ENCODE measurements at regions not wholly inside any gene's neighbourhood (a gene's known extent, or its start where the extent isn't known, plus 50 kb on each side); places are given as distances from the start of the nearest gene placed in this dataset.

GRCh38 chr12:85476756-85477155 is 196.7 kb downstream of the ALX1 start:
- Histone ChIP-seq H3K9me3 (no peaks in the 10 kb centered on the region), H3K4me1 (no peaks in the 10 kb centered on the region), H3K36me3 (no peaks in the 10 kb centered on the region), H3K4me3 (no peak overlapping the region), H3K27ac (no peak overlapping the region), H3K27me3 (no peaks in the 10 kb centered on the region)
- DNase-seq (ENCODE audit: low spot score in 2 of 2), result no peak
- TF ChIP-seq EP300 (IDR thresholded peaks at IDR 0.05) (no peak), POLR2AphosphoS5 (IDR thresholded peaks at IDR 0.05) (no peak), CTCF (IDR thresholded peaks at IDR 0.05) (no peak), POLR2A (IDR thresholded peaks at IDR 0.05) (no peak)

GRCh38 chr12:85484387-85484786 is 204.4 kb downstream of the ALX1 start:
- Histone ChIP-seq H3K9me3 (no peaks in the 10 kb centered on the region), H3K27me3 (no peaks in the 10 kb centered on the region), H3K36me3 (no peaks in the 10 kb centered on the region), H3K4me3 (no peak overlapping the region), H3K27ac (no peak overlapping the region), H3K4me1 (peaks cover 7% of the 10 kb centered on the region)
- no peak for DNase-seq (ENCODE audit: low spot score in 2 of 2)
- WGBS, result 90% methylated on average over 1 of the region's 1 CpG
- no peak for TF ChIP-seq POLR2AphosphoS5 (IDR thresholded peaks at IDR 0.05)
- TF ChIP-seq CTCF (IDR thresholded peaks at IDR 0.05), result no peak
- no peak for TF ChIP-seq EP300 (IDR thresholded peaks at IDR 0.05)
- TF ChIP-seq POLR2A (IDR thresholded peaks at IDR 0.05), result no peak

GRCh38 chr12:85489194-85489593 is 209.2 kb downstream of the ALX1 start:
- Histone ChIP-seq H3K27ac (no peak overlapping the region), H3K4me3 (no peak overlapping the region), H3K9me3 (peaks cover 7% of the 10 kb centered on the region), H3K27me3 (no peaks in the 10 kb centered on the region), H3K36me3 (no peaks in the 10 kb centered on the region), H3K4me1 (peaks cover 7% of the 10 kb centered on the region)
- no peak for DNase-seq (ENCODE audit: low spot score in 2 of 2)
- WGBS, result 41% methylated on average over 1 of the region's 1 CpG
- TF ChIP-seq CTCF (IDR thresholded peaks at IDR 0.05) (no peak), POLR2AphosphoS5 (IDR thresholded peaks at IDR 0.05) (no peak), POLR2A (IDR thresholded peaks at IDR 0.05) (no peak), EP300 (IDR thresholded peaks at IDR 0.05) (no peak)

- WGBS, result 88% methylated on average over 2 of the region's 2 CpGs
- H3K27ac ChIP-seq, result no peak overlapping the region
These were observed 224.1 kb downstream of the ALX1 start for GRCh38 chr12:85504164-85504563.

GRCh38 chr12:85504624-85505023 is 224.6 kb downstream of the ALX1 start:
- no peaks in the 10 kb centered on the region for H3K27me3 ChIP-seq
- no peaks in the 10 kb centered on the region for H3K9me3 ChIP-seq
- no peak overlapping the region for H3K4me3 ChIP-seq
- WGBS, result 96% methylated on average over 4 of the region's 4 CpGs
- no peaks in the 10 kb centered on the region for H3K36me3 ChIP-seq
- H3K4me1 ChIP-seq, result no peaks in the 10 kb centered on the region
- DNase-seq (ENCODE audit: low spot score in 2 of 2), result no peak
- no peak overlapping the region for H3K27ac ChIP-seq
- TF ChIP-seq POLR2A (IDR thresholded peaks at IDR 0.05) (no peak), POLR2AphosphoS5 (IDR thresholded peaks at IDR 0.05) (no peak), EP300 (IDR thresholded peaks at IDR 0.05) (no peak), CTCF (IDR thresholded peaks at IDR 0.05) (no peak)

More at GRCh38 chr12:85504164-85504563, 224.1 kb downstream of the ALX1 start:
- TF ChIP-seq CTCF (IDR thresholded peaks at IDR 0.05) (no peak), POLR2A (IDR thresholded peaks at IDR 0.05) (no peak), POLR2AphosphoS5 (IDR thresholded peaks at IDR 0.05) (no peak), EP300 (IDR thresholded peaks at IDR 0.05) (no peak)
- no peaks in the 10 kb centered on the region for H3K36me3 ChIP-seq
- no peaks in the 10 kb centered on the region for H3K27me3 ChIP-seq
- no peak overlapping the region for H3K4me3 ChIP-seq
- no peak for DNase-seq (ENCODE audit: low spot score in 2 of 2)
- no peaks in the 10 kb centered on the region for H3K9me3 ChIP-seq
- no peaks in the 10 kb centered on the region for H3K4me1 ChIP-seq

Data from suprapubic skin (tissue), 4 donors.